ENCODE measurements at regions not wholly inside any gene's neighbourhood (a gene's known extent, or its start where the extent isn't known, plus 50 kb on each side); places are given as distances from the start of the nearest gene placed in this dataset.
A peak's percentile ranks its signal among the peaks of the same experiment; 100 is the strongest.

DNA sequence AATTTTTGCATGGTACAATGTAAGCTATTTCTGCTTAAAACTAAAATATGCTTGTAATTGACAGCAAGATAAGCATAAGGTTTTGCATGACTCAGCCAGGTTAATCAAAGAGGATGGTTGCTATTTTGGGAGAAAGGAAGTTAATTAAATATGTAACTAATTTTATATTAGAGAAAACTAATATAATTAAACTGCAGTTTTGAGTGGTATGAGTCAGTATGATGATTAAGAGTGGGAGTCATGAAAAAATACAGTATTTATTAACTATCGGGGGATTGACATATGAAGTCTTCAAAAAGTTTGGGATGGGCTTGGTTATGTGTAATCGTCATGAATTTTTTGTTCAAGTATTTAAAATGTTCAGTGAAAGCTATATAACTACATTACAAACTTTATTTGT, 54.0 kb upstream of the CDK20 start:
- Histone ChIP-seq H2BK5ac (ENCODE audit: low read length) (no peak overlapping the region), H3K9ac (ENCODE audit: low read depth, low read length, poor library complexity) (no peak overlapping the region), H3K27me3 (ENCODE audit: control insufficient read depth in 3 of 3, insufficient read depth in 3 of 3, low read depth in 1 of 3, low read length in 3 of 3) (no peaks in the 10 kb centered on the region), H2BK12ac (ENCODE audit: low read length) (no peak overlapping the region), H3K79me1 (ENCODE audit: low read depth, low read length) (no peaks in the 10 kb centered on the region), H2AFZ (ENCODE audit: low read length) (no peak overlapping the region), H3K4me3 (ENCODE audit: low read length in 2 of 2) (no peak overlapping the region), H4K8ac (ENCODE audit: low read depth, low read length) (no peak overlapping the region), H3K14ac (ENCODE audit: low read length) (no peak overlapping the region), H2BK120ac (ENCODE audit: low read depth, low read length) (no peak overlapping the region), H3K27ac (replicated peaks; ENCODE audit: low read length) (no peak overlapping the region), H3K23ac (ENCODE audit: low read depth, low read length, poor library complexity) (no peak overlapping the region), H2AK5ac (ENCODE audit: low read depth, low read length) (no peak overlapping the region), H4K91ac (ENCODE audit: low read depth, low read length, poor library complexity) (no peak overlapping the region), H3K4me1 (ENCODE audit: control insufficient read depth in 2 of 2, insufficient read depth in 1 of 2, low read depth in 1 of 2, low read length in 2 of 2) (peaks cover 0 to 7% of the 10 kb centered on the region in 2 donors), H3K9me3 (replicated peaks in 1 of 2; ENCODE audit: control insufficient read depth in 2 of 2, insufficient read depth in 1 of 2, low read depth in 1 of 2, low read length in 2 of 2) (no peaks in the 10 kb centered on the region), H3K4me2 (ENCODE audit: insufficient read depth, low read length, poor library complexity, severe bottlenecking) (no peak overlapping the region), H2BK15ac (ENCODE audit: low read length) (no peak overlapping the region), H3K4ac (ENCODE audit: low read length) (no peak overlapping the region), H3K36me3 (replicated peaks in 1 of 2; ENCODE audit: control insufficient read depth in 2 of 2, insufficient read depth in 2 of 2, low read length in 2 of 2) (no peaks in the 10 kb centered on the region), H3K18ac (ENCODE audit: low read length) (no peak overlapping the region)
- no peak for DNase-seq (ENCODE audit: low spot score)
- whole genome bisulfite sequencing, 2 donors (ENCODE audit: extremely low coverage in 2 of 2, insufficient read length in 2 of 2, insufficient replicate concordance in 1 of 2) = no CpG with 5 or more reads among the region's 2 CpGs

DNA sequence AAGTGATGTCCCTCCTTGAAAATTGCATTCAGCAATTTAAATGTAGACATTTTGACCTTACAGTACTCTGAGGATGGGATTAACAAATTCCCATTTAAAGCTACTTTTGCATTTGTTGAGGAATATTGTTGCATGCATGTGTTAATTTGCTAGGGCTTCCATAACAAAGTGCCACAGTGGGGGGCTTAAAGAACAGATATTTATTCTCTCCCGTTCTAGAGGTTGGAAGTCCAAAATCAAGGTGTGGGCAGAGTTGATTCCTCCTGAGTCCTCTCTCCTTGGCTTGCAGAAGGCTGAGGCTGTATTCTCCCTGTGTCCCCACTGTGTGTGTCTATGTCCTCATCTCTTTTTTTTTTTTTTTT, 51.8 kb upstream of the CDK20 start:
- no CpG with 5 or more reads among the region's 1 CpG for WGBS, 2 donors (ENCODE audit: extremely low coverage in 2 of 2, insufficient read length in 2 of 2, insufficient replicate concordance in 1 of 2)

DNA sequence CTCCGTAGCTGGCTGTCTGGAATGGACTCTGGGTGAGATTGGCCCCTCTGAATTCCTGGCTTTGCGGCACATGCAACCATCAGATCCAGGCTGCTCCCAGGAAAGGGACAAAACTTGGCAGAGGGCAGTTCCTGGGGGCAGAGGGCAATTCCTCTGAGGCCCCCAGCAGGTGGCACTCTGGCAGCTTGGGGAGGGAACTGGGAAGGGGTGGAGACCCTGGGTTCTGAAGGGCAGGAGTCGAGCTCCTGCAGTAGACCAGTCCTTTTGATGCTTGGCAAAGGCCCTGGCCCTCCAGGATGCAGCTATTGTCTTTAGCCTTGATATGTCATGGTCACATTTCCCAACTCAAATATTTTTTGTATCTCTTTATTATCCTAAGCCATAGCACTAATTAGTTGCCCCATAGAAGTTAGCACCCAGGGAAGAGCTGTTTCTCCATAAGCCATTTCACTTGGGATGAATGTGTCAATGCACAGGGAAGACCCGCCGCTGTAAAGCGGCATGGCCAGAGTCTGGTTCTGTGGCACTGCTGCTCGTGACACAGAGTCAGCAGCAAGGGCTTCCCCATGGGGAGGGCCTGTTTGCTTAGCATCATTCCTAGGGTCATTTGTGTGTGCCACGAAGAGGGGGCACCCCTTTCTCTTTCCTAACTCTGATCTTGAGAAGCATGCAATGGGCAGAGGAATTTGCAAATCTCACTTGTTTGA, 51.2 kb upstream of the CDK20 start:
- Histone ChIP-seq H3K4me2 (ENCODE audit: insufficient read depth, low read length, poor library complexity, severe bottlenecking) (no peak overlapping the region), H3K27ac (replicated peaks; ENCODE audit: low read length) (peak overlapping the region; percentile 8), H3K79me1 (ENCODE audit: low read depth, low read length) (no peaks in the 10 kb centered on the region), H3K36me3 (replicated peaks in 1 of 2; ENCODE audit: control insufficient read depth in 2 of 2, insufficient read depth in 2 of 2, low read length in 2 of 2) (no peaks in the 10 kb centered on the region), H3K4ac (ENCODE audit: low read length) (no peak overlapping the region), H4K91ac (ENCODE audit: low read depth, low read length, poor library complexity) (no peak overlapping the region), H3K4me1 (ENCODE audit: control insufficient read depth in 2 of 2, insufficient read depth in 1 of 2, low read depth in 1 of 2, low read length in 2 of 2) (peaks cover 0 to 7% of the 10 kb centered on the region in 2 donors), H2BK15ac (ENCODE audit: low read length) (no peak overlapping the region), H3K4me3 (ENCODE audit: low read length in 2 of 2) (no peak overlapping the region), H3K23ac (ENCODE audit: low read depth, low read length, poor library complexity) (no peak overlapping the region), H2BK5ac (ENCODE audit: low read length) (no peak overlapping the region), H2BK12ac (ENCODE audit: low read length) (no peak overlapping the region), H3K9me3 (replicated peaks in 1 of 2; ENCODE audit: control insufficient read depth in 2 of 2, insufficient read depth in 1 of 2, low read depth in 1 of 2, low read length in 2 of 2) (no peaks in the 10 kb centered on the region), H3K18ac (ENCODE audit: low read length) (peak overlapping the region; percentile 39), H2BK120ac (ENCODE audit: low read depth, low read length) (no peak overlapping the region), H3K27me3 (ENCODE audit: control insufficient read depth in 3 of 3, insufficient read depth in 3 of 3, low read depth in 1 of 3, low read length in 3 of 3) (no peaks in the 10 kb centered on the region), H2AFZ (ENCODE audit: low read length) (no peak overlapping the region), H2AK5ac (ENCODE audit: low read depth, low read length) (no peak overlapping the region), H3K9ac (ENCODE audit: low read depth, low read length, poor library complexity) (no peak overlapping the region), H4K8ac (ENCODE audit: low read depth, low read length) (no peak overlapping the region), H3K14ac (ENCODE audit: low read length) (no peak overlapping the region)
- no peak for DNase-seq (ENCODE audit: low spot score)
- WGBS, 2 donors (ENCODE audit: extremely low coverage in 2 of 2, insufficient read length in 2 of 2, insufficient replicate concordance in 1 of 2) = no CpG with 5 or more reads among the region's 8 CpGs

More for the DNA sequence above, 51.8 kb upstream of the CDK20 start:
- H3K27me3 ChIP-seq (ENCODE audit: control insufficient read depth in 3 of 3, insufficient read depth in 3 of 3, low read depth in 1 of 3, low read length in 3 of 3) = no peaks in the 10 kb centered on the region
- DNase-seq (ENCODE audit: low spot score) = no peak
- H3K14ac ChIP-seq (ENCODE audit: low read length) = no peak overlapping the region
- H3K4me2 ChIP-seq (ENCODE audit: insufficient read depth, low read length, poor library complexity, severe bottlenecking) = no peak overlapping the region
- H2BK15ac ChIP-seq (ENCODE audit: low read length) = no peak overlapping the region
- H4K91ac ChIP-seq (ENCODE audit: low read depth, low read length, poor library complexity) = no peak overlapping the region
- no peak overlapping the region for H2AK5ac ChIP-seq (ENCODE audit: low read depth, low read length)
- H3K79me1 ChIP-seq (ENCODE audit: low read depth, low read length) = no peaks in the 10 kb centered on the region
- no peaks in the 10 kb centered on the region for H3K36me3 ChIP-seq (replicated peaks in 1 of 2; ENCODE audit: control insufficient read depth in 2 of 2, insufficient read depth in 2 of 2, low read length in 2 of 2)
- H4K8ac ChIP-seq (ENCODE audit: low read depth, low read length) = no peak overlapping the region
- peaks cover 0 to 7% of the 10 kb centered on the region in 2 donors for H3K4me1 ChIP-seq (ENCODE audit: control insufficient read depth in 2 of 2, insufficient read depth in 1 of 2, low read depth in 1 of 2, low read length in 2 of 2)
- no peak overlapping the region for H3K23ac ChIP-seq (ENCODE audit: low read depth, low read length, poor library complexity)
- no peak overlapping the region for H3K4ac ChIP-seq (ENCODE audit: low read length)
- no peaks in the 10 kb centered on the region for H3K9me3 ChIP-seq (replicated peaks in 1 of 2; ENCODE audit: control insufficient read depth in 2 of 2, insufficient read depth in 1 of 2, low read depth in 1 of 2, low read length in 2 of 2)
- no peak overlapping the region for H2BK12ac ChIP-seq (ENCODE audit: low read length)
- no peak overlapping the region for H2BK120ac ChIP-seq (ENCODE audit: low read depth, low read length)
- H3K9ac ChIP-seq (ENCODE audit: low read depth, low read length, poor library complexity) = no peak overlapping the region
- no peak overlapping the region for H2AFZ ChIP-seq (ENCODE audit: low read length)
- H3K27ac ChIP-seq (replicated peaks; ENCODE audit: low read length) = no peak overlapping the region
- no peak overlapping the region for H2BK5ac ChIP-seq (ENCODE audit: low read length)
- H3K4me3 ChIP-seq (ENCODE audit: low read length in 2 of 2) = no peak overlapping the region
- H3K18ac ChIP-seq (ENCODE audit: low read length) = no peak overlapping the region

DNA sequence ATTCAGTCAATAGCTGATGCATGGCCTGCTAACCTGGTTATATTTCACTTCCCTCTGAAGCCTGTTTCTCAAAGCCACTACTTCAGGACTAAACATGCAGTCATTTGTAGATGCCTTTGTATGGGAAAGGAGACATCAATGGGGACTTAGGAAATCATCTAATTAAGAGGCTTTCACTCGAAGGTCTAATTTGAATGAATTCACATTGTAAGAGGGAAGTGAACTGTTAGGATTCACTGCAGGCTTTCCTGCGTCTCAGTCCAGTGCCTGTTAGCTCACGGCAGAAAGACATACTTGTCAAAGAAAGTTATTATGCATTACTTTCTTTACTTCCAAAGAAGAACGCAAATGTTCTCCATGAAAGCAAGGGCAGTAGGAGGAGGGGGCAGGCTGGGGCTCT, 50.6 kb upstream of the CDK20 start:
- Histone ChIP-seq H2BK12ac (ENCODE audit: low read length) (no peak overlapping the region), H3K23ac (ENCODE audit: low read depth, low read length, poor library complexity) (no peak overlapping the region), H2AK5ac (ENCODE audit: low read depth, low read length) (no peak overlapping the region), H3K18ac (ENCODE audit: low read length) (no peak overlapping the region), H3K4me3 (ENCODE audit: low read length in 2 of 2) (no peak overlapping the region), H3K4me1 (ENCODE audit: control insufficient read depth in 2 of 2, insufficient read depth in 1 of 2, low read depth in 1 of 2, low read length in 2 of 2) (peaks cover 0 to 7% of the 10 kb centered on the region in 2 donors), H2AFZ (ENCODE audit: low read length) (no peak overlapping the region), H3K27me3 (ENCODE audit: control insufficient read depth in 3 of 3, insufficient read depth in 3 of 3, low read depth in 1 of 3, low read length in 3 of 3) (no peaks in the 10 kb centered on the region), H2BK5ac (ENCODE audit: low read length) (no peak overlapping the region), H2BK15ac (ENCODE audit: low read length) (no peak overlapping the region), H3K36me3 (replicated peaks in 1 of 2; ENCODE audit: control insufficient read depth in 2 of 2, insufficient read depth in 2 of 2, low read length in 2 of 2) (no peaks in the 10 kb centered on the region), H3K27ac (replicated peaks; ENCODE audit: low read length) (no peak overlapping the region), H4K91ac (ENCODE audit: low read depth, low read length, poor library complexity) (no peak overlapping the region), H3K9me3 (replicated peaks in 1 of 2; ENCODE audit: control insufficient read depth in 2 of 2, insufficient read depth in 1 of 2, low read depth in 1 of 2, low read length in 2 of 2) (no peaks in the 10 kb centered on the region), H3K9ac (ENCODE audit: low read depth, low read length, poor library complexity) (no peak overlapping the region), H3K79me1 (ENCODE audit: low read depth, low read length) (no peaks in the 10 kb centered on the region), H3K4me2 (ENCODE audit: insufficient read depth, low read length, poor library complexity, severe bottlenecking) (no peak overlapping the region), H3K14ac (ENCODE audit: low read length) (no peak overlapping the region), H2BK120ac (ENCODE audit: low read depth, low read length) (no peak overlapping the region), H4K8ac (ENCODE audit: low read depth, low read length) (no peak overlapping the region), H3K4ac (ENCODE audit: low read length) (no peak overlapping the region)
- peak; percentile 29 for DNase-seq (ENCODE audit: low spot score)
- no CpG with 5 or more reads among the region's 4 CpGs for WGBS, 2 donors (ENCODE audit: extremely low coverage in 2 of 2, insufficient read length in 2 of 2, insufficient replicate concordance in 1 of 2)

All from neuronal stem cell (in vitro differentiated cells).